IMR-90 (cell line): ENCODE measurements at regions not wholly inside any gene's neighbourhood (a gene's known extent, or its start where the extent isn't known, plus 50 kb on each side); places are given as distances from the start of the nearest gene placed in this dataset.

Experiments used
- BHLHE40 ChIP-seq: fragments of 150-350 bp; IDR thresholded peaks from 2 replicates; pipeline ENCODE4 v1.6.1; 2016; ENCODE audit warnings: mild to moderate bottlenecking, low read depth, low read length
- CHD1 ChIP-seq: IDR thresholded peaks from 2 replicates; pipeline ENCODE4 v1.6.1; 2012; ENCODE audit warnings: low read depth, low read length, improper control_type of control experiment
- CTCF ChIP-seq: conservative IDR thresholded peaks from 2 replicates; pipeline ENCODE4 v1.5.1; 2012; ENCODE audit warnings: mild to moderate bottlenecking, low read depth, low read length, improper control_type of control experiment
- MAZ ChIP-seq: IDR thresholded peaks from 2 replicates; pipeline ENCODE4 v1.6.1; 2012; ENCODE audit warnings: low read depth, mild to moderate bottlenecking, low read length, improper control_type of control experiment, moderate library complexity, borderline replicate concordance
- MXI1 ChIP-seq: IDR thresholded peaks from 2 replicates; pipeline ENCODE4 v1.6.1; 2012; ENCODE audit warnings: low read depth, mild to moderate bottlenecking, low read length, moderate library complexity, borderline replicate concordance
- POLR2A ChIP-seq: IDR thresholded peaks from 2 replicates; pipeline ENCODE4 v1.6.1; 2012; ENCODE audit warnings: mild to moderate bottlenecking, low read depth, low read length
- SMC3 ChIP-seq: fragments of 150-350 bp; IDR thresholded peaks from 2 replicates; pipeline ENCODE4 v1.6.1; 2016; ENCODE audit warnings: low read depth, mild to moderate bottlenecking, antibody characterized with exemption, low read length, moderate library complexity
- TF ChIP-seq, protein P1 (sequence below): fragments of 150-350 bp; IDR thresholded peaks from 2 replicates; pipeline ENCODE4 v1.6.1; 2017; ENCODE audit warnings: mild to moderate bottlenecking, antibody characterized with exemption, low read length, low read depth
- TF ChIP-seq, protein P2 (sequence below): fragments of 150-350 bp; IDR thresholded peaks from 2 replicates; pipeline ENCODE4 v1.6.1; 2016; ENCODE audit warnings: low read depth, mild to moderate bottlenecking, low read length, moderate library complexity, borderline replicate concordance

GRCh38 chr2:7440977-7441376, 523.8 kb downstream of the RNF144A start:
- TF ChIP-seq POLR2A, result no peak
- TF ChIP-seq CTCF, result no peak
- TF ChIP-seq CHD1, result no peak
- no peak for TF ChIP-seq SMC3
- TF ChIP-seq, protein P1, sequence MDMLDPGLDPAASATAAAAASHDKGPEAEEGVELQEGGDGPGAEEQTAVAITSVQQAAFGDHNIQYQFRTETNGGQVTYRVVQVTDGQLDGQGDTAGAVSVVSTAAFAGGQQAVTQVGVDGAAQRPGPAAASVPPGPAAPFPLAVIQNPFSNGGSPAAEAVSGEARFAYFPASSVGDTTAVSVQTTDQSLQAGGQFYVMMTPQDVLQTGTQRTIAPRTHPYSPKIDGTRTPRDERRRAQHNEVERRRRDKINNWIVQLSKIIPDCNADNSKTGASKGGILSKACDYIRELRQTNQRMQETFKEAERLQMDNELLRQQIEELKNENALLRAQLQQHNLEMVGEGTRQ, result no peak
- no peak for TF ChIP-seq MAZ
- TF ChIP-seq MXI1, result no peak
- TF ChIP-seq, protein P2, sequence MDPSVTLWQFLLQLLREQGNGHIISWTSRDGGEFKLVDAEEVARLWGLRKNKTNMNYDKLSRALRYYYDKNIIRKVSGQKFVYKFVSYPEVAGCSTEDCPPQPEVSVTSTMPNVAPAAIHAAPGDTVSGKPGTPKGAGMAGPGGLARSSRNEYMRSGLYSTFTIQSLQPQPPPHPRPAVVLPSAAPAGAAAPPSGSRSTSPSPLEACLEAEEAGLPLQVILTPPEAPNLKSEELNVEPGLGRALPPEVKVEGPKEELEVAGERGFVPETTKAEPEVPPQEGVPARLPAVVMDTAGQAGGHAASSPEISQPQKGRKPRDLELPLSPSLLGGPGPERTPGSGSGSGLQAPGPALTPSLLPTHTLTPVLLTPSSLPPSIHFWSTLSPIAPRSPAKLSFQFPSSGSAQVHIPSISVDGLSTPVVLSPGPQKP, result no peak
- TF ChIP-seq BHLHE40, result no peak
